GM18873 (cell line): ENCODE measurements at regions not wholly inside any gene's neighbourhood (a gene's known extent, or its start where the extent isn't known, plus 50 kb on each side); places are given as distances from the start of the nearest gene placed in this dataset.

Experiments
- ATAC-seq: cut with Tn5 transposase; IDR thresholded peaks from one replicate; pipeline ENCODE4 v1.9.1; 2021; ENCODE audit warnings: mild to moderate bottlenecking, moderate library complexity, moderate number of reproducible peaks; ENCODE audit not compliant: unreplicated experiment, low FRiP score

DNA sequence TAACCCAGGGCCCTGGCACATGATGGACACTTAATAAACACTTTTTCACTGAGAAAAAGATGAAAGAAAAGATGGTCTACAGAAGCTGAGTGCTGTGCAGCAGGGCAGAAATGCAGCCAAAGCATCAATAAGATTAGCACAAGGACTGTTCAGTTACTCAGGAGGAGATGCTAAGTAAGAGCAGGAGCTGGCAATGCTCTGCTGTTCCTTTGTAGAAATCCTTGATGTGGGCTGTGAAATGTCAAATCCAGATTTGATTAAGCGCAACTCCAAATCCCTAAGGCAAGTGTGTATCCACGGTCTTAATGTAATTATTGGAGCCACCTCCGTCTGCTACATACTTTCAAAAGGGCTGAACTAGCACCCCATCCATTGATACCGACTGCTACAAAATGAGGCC lies 151.8 kb upstream of the BTG1 start:
- ATAC-seq, result no peak

DNA sequence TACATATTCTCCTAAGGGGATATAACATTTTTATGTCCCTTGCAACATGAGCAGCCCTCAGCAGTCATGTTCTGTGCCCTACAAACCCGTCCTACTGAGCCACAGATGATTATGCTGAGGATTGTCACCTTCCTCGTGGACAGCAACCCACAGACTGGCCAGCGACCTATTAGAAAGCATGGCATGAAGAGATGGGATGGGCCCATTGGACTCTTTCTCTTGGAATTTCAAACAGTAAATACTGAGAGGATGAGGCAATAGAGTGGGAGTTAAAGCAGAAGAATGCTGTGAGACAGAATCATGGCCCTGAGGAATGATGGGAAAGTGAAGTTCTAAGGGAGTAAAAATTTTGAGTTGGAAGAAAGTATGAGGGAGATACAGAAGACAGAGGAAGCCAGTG lies 149.9 kb upstream of the BTG1 start:
- no peak for ATAC-seq

DNA sequence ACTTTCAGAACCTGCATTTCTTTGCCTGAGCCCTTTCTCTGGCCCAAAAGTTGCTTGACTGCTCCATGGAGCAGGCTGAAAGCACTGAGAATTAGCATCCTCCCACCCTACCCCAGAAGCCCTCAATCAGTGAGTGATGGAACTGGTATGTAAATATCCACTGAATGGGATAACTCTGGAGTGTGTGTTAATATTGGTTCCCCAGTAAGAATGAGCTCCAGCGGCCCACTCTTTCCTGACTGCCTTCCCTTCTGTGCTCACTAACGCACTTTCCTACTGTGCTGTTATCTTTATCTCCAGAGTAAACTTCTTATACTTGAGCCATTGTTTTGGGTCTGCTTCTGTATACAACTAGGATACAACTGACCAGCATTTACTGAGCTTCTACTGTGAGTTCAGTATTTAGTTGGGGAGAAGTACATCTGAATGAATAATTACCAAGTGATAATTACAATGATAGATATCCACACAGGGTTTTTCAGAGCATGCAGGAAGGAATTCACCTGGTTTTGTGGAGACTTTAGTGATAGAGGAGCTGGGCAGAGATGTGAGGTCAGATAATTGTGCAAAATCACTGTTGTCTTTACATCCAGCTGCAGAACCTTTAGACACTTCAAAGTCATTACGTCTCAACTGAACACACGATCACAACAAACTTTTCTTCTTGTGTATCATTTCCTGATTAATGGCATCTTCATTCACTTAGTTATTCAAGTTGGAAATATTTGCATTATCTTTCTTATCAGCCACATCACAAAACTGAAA lies 149.2 kb upstream of the BTG1 start:
- no peak for ATAC-seq

DNA sequence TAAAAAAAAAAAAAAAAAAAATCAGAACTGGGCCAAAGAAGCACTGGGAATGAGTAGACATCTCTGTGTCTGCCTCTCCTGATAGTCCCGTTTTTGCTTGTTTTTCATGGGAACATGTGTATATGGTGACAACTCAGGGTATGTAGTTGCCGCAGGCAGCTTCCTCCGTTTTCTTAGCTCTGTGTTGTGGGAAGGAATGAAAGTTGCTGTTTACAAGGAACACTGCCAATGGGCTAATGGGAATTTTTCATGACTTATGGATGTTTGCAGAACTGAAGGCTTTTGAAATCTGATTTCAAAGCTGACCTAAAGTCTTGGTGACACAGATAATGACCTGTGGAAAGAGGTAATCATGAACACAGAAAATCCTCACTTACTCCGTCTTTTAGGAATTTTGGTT lies 146.4 kb upstream of the BTG1 start:
- no peak for ATAC-seq

- ATAC-seq, result no peak
Observed at GRCh38 chr12:92290886-92291285, 145.2 kb upstream of the BTG1 start.

DNA sequence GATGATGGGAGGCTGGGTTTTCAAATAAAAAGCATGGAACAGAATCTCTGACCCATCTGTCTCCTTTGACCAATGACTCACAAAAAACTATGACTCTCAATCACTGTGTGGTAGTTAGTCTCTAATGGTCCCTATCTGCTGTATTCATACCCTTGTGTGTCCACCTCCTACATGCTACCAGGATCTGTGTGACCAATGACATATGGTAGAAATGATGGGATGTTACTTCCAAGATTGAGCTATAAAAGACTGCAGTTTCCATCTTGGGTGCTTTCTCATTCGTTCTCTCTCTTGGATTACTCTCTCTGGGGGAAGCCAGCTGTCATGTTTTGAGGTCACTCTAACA lies 144.7 kb upstream of the BTG1 start:
- ATAC-seq, result no peak

- ATAC-seq, result no peak
Observed at GRCh38 chr12:92289629-92290349, 144.1 kb upstream of the BTG1 start.

- no peak for ATAC-seq
Observed at GRCh38 chr12:92288561-92288960, 142.9 kb upstream of the BTG1 start.

- no peak for ATAC-seq
Observed at GRCh38 chr12:92278378-92278828, 132.8 kb upstream of the BTG1 start.

DNA sequence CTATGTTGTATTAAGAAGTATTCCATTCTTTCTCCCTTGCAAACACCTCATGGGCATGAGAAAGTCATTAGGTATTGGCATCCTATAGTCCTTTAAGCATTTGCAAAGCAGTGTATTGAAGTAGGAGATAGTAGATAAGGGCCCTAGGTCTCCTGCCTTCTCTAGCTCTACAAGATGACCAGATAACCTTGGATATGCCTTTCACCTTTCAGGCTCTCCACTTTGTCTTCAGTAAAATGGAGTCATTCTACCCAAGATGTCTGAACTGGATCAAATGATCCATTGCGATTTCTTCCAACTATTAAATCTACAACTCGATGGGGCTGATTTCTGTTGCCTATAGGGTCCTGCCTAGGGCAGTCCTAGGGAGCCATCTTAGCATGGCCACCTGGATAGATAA lies 132.1 kb upstream of the BTG1 start:
- no peak for ATAC-seq

DNA sequence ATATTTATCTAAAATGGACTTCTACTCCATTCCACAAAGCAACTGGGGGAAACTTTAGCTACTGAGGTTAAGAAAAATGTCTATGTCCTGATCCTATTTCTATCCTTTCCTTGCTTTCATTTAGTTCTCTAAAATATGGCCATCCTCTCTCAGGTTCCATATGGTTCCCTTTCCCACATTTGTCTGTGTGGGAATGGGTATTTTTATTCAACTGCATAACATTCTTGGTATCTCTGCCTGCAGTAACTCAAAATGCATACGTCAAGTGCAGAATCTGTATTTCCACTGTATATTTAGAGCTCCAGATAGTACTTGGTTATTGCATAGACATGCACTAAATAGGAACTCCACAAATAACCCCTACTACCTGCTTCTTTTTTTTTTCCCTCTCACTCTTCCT lies 130.6 kb upstream of the BTG1 start:
- no peak for ATAC-seq

GRCh38 chr12:92275443-92276154 lies 130.0 kb upstream of the BTG1 start:
- ATAC-seq, result no peak

DNA sequence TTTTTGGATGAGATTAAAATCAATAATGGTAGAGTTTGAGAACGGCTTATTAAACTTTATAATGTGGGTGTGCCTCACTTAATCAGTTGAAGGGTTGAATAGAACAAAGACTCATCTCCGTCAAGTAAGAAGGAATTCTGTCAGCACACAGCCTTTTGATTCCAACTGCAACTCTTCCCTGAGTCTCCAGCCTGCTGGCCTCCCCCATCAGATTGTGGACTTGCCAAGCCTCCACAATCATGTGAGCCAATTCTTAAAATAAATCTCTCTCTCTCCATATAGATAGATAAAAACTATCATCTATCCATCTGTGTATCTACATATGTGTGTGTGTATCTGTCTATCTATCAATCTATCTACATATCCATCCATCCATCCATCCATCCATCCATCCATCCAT lies 127.4 kb upstream of the BTG1 start:
- no peak for ATAC-seq

DNA sequence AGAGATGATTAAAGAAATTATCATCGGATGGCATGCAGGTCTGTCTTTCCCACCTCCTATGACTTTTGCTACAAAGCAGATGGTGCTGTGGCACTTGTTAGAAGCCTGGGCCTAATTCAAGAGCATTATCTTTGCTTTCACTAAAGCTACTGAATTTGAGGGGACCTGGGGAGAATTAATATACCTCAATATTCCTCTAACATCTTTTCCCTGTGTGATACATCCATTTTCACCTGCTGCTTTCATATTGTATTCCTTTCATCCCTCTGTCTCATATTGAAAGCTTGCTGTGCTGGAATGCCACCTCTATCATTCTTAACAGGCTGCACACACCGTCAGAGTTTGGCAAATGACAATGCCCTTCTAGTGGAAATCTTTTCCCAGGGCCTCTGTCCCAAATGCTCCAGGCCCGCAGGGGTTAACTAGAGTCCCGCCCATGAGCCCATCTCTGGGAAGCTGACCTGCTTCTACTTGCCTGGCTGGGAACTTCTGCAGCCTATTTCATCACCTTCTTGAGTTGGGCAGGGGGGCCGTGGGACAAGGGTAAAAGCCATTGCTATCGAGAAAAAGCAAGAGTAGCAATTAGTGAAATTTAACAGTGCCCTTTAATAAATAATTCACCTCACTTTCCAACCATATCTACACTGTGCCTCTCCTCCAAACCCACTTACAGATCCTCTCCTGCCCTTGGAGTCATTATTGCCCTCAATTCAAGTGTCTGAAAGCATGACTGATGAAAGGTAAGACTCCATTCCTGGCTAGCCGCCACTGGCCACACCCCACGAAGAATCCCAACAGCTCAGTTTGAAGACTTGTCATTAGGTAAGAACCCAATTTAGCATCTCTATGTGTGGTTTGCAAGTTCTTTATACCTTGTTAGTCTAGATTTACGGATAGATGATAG lies 126.7 kb upstream of the BTG1 start:
- ATAC-seq, result no peak

GRCh38 chr12:92271341-92271740 lies 125.7 kb upstream of the BTG1 start:
- no peak for ATAC-seq

GRCh38 chr12:92270521-92270920 lies 124.9 kb upstream of the BTG1 start:
- ATAC-seq, result no peak

- no peak for ATAC-seq
Observed at GRCh38 chr12:92268946-92269345, 123.3 kb upstream of the BTG1 start.

DNA sequence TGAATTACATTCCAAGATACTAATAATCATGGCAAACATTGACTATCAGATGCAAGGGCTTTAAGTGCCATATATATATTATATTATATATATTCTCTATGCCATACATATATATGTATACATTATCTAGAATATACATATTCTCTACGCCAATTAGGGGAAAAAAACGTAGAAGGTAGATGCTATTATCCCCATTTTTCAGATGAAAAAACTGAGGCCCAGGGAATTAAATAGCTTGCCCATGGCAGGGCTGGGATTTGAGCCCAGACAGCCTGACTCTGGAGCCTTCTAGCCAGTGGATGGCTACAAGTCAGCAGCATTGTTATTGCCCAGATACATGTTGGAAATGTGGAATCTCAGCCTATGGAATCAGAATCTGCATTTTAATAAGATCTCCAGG lies 116.0 kb upstream of the BTG1 start:
- no peak for ATAC-seq

GRCh38 chr12:92261071-92261470 lies 115.4 kb upstream of the BTG1 start:
- ATAC-seq, result no peak

DNA sequence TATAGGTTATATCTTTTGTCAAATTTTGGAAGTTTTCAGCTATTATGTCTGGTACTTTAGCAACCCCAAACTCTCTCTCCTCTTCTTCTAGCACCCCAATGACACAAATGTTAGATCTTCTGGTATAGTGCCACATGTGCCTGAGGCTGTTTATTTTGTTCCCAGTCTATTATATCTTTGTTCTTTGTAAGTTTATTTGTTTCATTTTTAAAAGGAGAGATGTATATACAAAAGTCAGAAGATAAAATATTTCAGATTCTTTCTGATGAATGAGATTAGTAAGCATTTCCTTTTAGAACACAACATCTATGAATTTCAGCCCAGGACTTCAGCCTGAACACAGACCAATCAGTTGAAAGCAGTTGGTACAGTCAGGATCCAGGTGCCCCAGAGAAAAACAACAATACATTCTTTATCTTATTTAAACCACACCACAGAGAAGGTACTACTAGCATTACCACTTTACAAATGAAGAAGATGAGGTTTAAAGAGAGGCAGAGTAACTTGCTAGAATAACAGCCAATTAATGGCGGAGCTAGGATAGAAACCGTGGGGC lies 114.1 kb upstream of the BTG1 start:
- ATAC-seq, result no peak
